Stomach (tissue), 8 donors: ENCODE measurements at regions not wholly inside any gene's neighbourhood (a gene's known extent, or its start where the extent isn't known, plus 50 kb on each side); places are given as distances from the start of the nearest gene placed in this dataset.
A peak's percentile ranks its signal among the peaks of the same experiment; 100 is the strongest.

Experiments
- DNase-seq, 2 donors: peaks; one replicate each; pipeline versions ENCODE4 v3.0.0 to v3.0.0-alpha.2; 2013 to 2019
- H3K27ac ChIP-seq, 5 donors: fragments of 200-600 bp in 4 of 5; sonication (generic) in 4 of 5; one replicate each; pipeline ENCODE4 v1.5.1; 2013 to 2019; ENCODE audit warnings: mild to moderate bottlenecking in 1 of 5, moderate library complexity in 1 of 5
- H3K27me3 ChIP-seq, 3 donors: fragments of 200-600 bp; sonication (generic); one replicate each; pipeline ENCODE4 v1.5.1; 2017 to 2019; ENCODE audit warnings: mixed run types in 1 of 3
- H3K36me3 ChIP-seq, 4 donors: fragments of 200-600 bp; sonication (generic); 1 replicate in 3 of 4; 2 replicates in 1 of 4; pipeline ENCODE4 v1.5.1; 2016 to 2019
- H3K4me1 ChIP-seq, 4 donors: fragments of 200-600 bp; sonication (generic); one replicate each; pipeline ENCODE4 v1.5.1; 2016 to 2019
- H3K4me3 ChIP-seq, 4 donors: fragments of 200-600 bp; sonication (generic) in 3 of 4; one replicate each; pipeline ENCODE4 v1.5.1; 2016 to 2019; ENCODE audit warnings: mild to moderate bottlenecking in 1 of 4
- H3K9me3 ChIP-seq, 4 donors: fragments of 200-600 bp; sonication (generic); one replicate each; pipeline ENCODE4 v1.5.1; 2016 to 2019
- EP300 ChIP-seq: sonication (generic); formaldehyde crosslinking; IDR thresholded peaks from one replicate; pipeline ENCODE4 v1.6.1; 2017; ENCODE audit warnings: antibody characterized with exemption
- POLR2A ChIP-seq, 4 donors: fragments of 450-650 bp; IDR thresholded peaks; one replicate each; pipeline ENCODE4 v1.6.1; 2016; ENCODE audit warnings: antibody characterized with exemption in 4 of 4, control low read depth in 2 of 4, mild to moderate bottlenecking in 1 of 4, moderate library complexity in 1 of 4
- POLR2AphosphoS5 ChIP-seq, 3 donors: sonication (generic); formaldehyde crosslinking; IDR thresholded peaks; one replicate each; pipeline ENCODE4 v1.6.1; 2016; ENCODE audit warnings: antibody characterized with exemption in 3 of 3
- WGBS, 5 donors: extraction: QIAGEN DNeasy Blood & Tissue Kit in 3 of 5; methylation state at CpG; one replicate each; pipeline versions ENCODE4 v1.1.5 to v1.1.7; 2013 to 2018; 5-methylcytosine and 5-hydroxymethylcytosine counted together
- intact Hi-C: fragments of 100-400 bp; cut with DNase I; formaldehyde crosslinking; loops from one replicate; pipeline ENCODE4 v1.15.1; 2023; ENCODE audit warnings: low total_unique reads
- TF ChIP-seq, protein P1 (sequence below), 7 experiments: fragments of 450-650 bp in 4 of 7; fragments of 200-600 bp in 3 of 7; sonication (generic) in 3 of 7; IDR thresholded peaks; one replicate each; pipeline ENCODE4 v1.5.1; 2016 to 2019; ENCODE audit warnings: antibody characterized with exemption in 7 of 7, control low read depth in 2 of 7, mild to moderate bottlenecking in 1 of 7
- donor health status: healthy with polysubstance abuse.
- donor health status: Bipolar disorder and iron deficiency.
- donor health status: healthy.

DNA sequence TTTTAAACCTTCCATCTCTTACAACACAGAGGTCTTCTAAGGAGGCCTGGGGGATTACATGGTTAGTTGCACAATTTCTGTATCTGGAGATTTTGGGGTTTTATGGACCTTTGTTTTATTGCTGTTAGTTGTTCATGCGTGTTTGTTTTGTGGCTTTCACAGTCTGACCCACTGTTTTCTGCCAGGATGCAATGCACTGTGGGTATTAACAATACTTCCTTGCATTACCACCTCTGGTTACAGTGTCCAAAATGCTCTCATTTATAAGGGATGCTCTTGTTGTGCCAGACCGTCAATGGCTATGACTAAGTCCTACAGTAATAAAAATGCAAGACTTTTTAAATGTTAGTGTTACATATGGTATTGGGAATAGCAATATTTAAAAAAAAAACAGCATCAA lies 730.2 kb downstream of the KCTD8 start:
- Histone ChIP-seq H3K4me1 (no peaks in the 10 kb centered on the region), H3K9me3 (peaks cover 0 to 4% (median 0%) of the 10 kb centered on the region in 4 donors), H3K27ac (no peak overlapping the region), H3K36me3 (no peaks in the 10 kb centered on the region), H3K27me3 (no peaks in the 10 kb centered on the region), H3K4me3 (no peak overlapping the region)
- WGBS, 5 donors: 78 to 90% (median 83%) methylated on average over 2 of the region's 2 CpGs
- TF ChIP-seq EP300 (no peak), POLR2A (IDR thresholded peaks at IDR 0.05) (no peak), POLR2AphosphoS5 (IDR thresholded peaks at IDR 0.05) (no peak)
- TF ChIP-seq, protein P1, sequence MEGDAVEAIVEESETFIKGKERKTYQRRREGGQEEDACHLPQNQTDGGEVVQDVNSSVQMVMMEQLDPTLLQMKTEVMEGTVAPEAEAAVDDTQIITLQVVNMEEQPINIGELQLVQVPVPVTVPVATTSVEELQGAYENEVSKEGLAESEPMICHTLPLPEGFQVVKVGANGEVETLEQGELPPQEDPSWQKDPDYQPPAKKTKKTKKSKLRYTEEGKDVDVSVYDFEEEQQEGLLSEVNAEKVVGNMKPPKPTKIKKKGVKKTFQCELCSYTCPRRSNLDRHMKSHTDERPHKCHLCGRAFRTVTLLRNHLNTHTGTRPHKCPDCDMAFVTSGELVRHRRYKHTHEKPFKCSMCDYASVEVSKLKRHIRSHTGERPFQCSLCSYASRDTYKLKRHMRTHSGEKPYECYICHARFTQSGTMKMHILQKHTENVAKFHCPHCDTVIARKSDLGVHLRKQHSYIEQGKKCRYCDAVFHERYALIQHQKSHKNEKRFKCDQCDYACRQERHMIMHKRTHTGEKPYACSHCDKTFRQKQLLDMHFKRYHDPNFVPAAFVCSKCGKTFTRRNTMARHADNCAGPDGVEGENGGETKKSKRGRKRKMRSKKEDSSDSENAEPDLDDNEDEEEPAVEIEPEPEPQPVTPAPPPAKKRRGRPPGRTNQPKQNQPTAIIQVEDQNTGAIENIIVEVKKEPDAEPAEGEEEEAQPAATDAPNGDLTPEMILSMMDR (IDR thresholded peaks at IDR 0.05): no peak
- DNase-seq: no peak
- intact Hi-C loops: no loop called here

DNA sequence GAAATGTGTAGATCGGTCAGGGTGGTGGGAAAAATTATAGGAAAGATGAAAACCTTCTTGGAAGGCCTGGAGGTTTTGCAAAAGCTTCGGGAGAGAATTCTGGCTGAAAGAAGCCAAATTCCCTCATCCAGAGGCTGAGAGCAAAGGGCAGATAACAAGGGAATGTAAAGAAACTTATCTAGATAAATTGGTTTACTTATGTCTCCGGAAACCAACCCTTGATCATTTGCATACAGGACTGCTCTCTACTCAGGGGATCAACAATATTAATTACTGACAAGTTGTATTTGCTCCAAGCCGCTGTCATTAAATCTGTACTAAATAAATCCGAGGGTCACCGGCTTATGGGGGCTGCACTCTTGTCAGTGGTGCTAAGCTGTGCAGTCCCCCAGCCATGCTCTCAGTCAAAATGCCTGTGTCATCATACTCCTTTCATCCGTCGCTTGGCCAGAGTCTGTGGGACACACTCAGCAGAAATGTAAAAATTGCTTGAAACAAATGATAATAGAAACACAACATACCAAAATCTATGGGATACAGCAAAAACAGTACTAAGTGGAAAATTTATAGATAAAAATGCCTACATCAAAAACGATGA lies 715.7 kb downstream of the KCTD8 start:
- H3K27ac ChIP-seq: no peak overlapping the region
- no peak overlapping the region for H3K4me3 ChIP-seq
- H3K9me3 ChIP-seq: peaks cover 0 to 4% (median 2%) of the 10 kb centered on the region in 4 donors
- peaks cover 0 to 12% (median 2%) of the 10 kb centered on the region in 4 donors for H3K4me1 ChIP-seq
- H3K27me3 ChIP-seq: no peaks in the 10 kb centered on the region
- peak in 1 of 2 donors; percentile 6 for DNase-seq
- intact Hi-C loops: no loop called here
- no peaks in the 10 kb centered on the region for H3K36me3 ChIP-seq
- 35 to 45% (median 40%) methylated on average over 9 of the region's 9 CpGs for WGBS, 5 donors
- TF ChIP-seq POLR2A (IDR thresholded peaks at IDR 0.05) (no peak), EP300 (no peak), POLR2AphosphoS5 (IDR thresholded peaks at IDR 0.05) (no peak)
- TF ChIP-seq, protein P1 (IDR thresholded peaks at IDR 0.05): no peak

DNA sequence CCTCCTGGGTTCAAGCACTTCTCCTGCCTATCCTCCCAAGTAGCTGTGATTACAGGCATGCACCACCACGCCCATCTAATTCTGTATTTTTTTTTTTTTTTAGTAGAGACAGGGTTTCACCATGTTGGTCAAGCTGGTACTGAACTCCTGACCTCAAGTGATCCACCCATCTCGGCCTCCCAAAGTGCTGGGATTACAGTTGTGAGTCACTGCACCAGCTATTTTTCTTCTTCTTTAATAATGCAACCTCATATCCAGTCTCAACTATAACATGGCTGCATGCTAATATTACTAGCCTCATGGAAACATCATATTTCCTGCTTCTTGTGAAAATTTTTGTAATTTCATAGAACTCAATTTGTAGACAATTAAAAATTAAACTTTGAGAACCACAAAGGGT lies 706.5 kb downstream of the KCTD8 start:
- intact Hi-C loops: no loop called here
- H3K36me3 ChIP-seq: no peaks in the 10 kb centered on the region
- 58 to 82% (median 76%) methylated on average over 2 of the region's 2 CpGs for WGBS, 5 donors

DNA sequence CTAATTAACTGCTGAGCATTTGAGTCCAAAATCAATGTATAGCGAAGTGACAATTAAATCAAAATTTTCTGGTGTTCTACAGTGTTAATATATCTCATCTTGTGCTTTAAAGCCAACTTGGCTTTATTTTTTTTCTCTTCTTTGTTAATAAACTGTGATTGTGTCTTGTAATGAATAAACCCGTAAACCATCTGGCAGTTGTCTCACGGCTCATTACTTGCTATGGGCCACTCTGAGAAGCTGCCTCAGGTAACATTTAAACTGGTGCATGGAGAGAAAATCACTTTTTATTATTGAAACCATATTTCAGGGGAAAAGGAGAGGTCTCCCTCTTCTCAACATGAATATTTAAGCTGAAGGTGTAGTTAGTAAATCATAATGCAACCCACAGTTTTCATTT lies 694.0 kb downstream of the KCTD8 start:
- intact Hi-C loops: no loop called here
- Histone ChIP-seq H3K27me3 (no peaks in the 10 kb centered on the region), H3K27ac (no peak overlapping the region), H3K4me3 (no peak overlapping the region), H3K9me3 (no peaks in the 10 kb centered on the region), H3K4me1 (peaks cover 0 to 7% (median 0%) of the 10 kb centered on the region in 4 donors), H3K36me3 (no peaks in the 10 kb centered on the region)
- WGBS, 5 donors: 82 to 93% (median 90%) methylated on average over 3 of the region's 3 CpGs
- TF ChIP-seq, protein P1 (IDR thresholded peaks at IDR 0.05): no peak
- TF ChIP-seq POLR2A (IDR thresholded peaks at IDR 0.05) (no peak), EP300 (no peak), POLR2AphosphoS5 (IDR thresholded peaks at IDR 0.05) (no peak)
- peak in 1 of 2 donors; percentile 10 for DNase-seq

More for the DNA sequence above, 706.5 kb downstream of the KCTD8 start:
- no peaks in the 10 kb centered on the region for H3K9me3 ChIP-seq
- H3K4me3 ChIP-seq: no peak overlapping the region
- TF ChIP-seq POLR2AphosphoS5 (IDR thresholded peaks at IDR 0.05) (no peak), POLR2A (IDR thresholded peaks at IDR 0.05) (no peak)
- no peak overlapping the region for H3K27ac ChIP-seq
- H3K4me1 ChIP-seq: no peaks in the 10 kb centered on the region
- H3K27me3 ChIP-seq: no peaks in the 10 kb centered on the region
- DNase-seq: no peak

DNA sequence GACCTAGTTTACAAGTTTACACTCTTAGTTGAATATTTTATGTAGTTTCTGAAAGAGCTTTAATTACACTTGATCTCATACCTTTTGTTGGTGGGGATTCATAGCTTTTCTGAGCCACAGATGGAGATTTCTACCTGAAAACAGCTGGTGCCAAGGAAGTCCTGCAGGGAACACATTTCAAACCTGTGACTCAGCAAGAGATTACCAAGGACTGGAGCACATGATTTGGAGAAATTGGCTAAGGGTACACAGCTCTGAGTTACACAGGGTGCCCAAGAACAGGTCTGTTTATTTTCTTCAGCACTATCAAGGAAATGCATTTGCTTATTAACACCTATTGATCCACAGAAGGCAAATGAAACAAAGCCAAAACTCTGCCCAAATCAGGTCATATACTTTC lies 691.5 kb downstream of the KCTD8 start:
- TF ChIP-seq POLR2AphosphoS5 (IDR thresholded peaks at IDR 0.05) (peak in 2 of 3 donors; percentile 45 to 85), POLR2A (IDR thresholded peaks at IDR 0.05) (no peak)
- peak; percentile 38 to 67 for DNase-seq
- Histone ChIP-seq H3K27me3 (no peaks in the 10 kb centered on the region), H3K4me1 (peaks cover 0 to 7% (median 0%) of the 10 kb centered on the region in 4 donors), H3K9me3 (no peaks in the 10 kb centered on the region), H3K27ac (peak overlapping the region in 4 of 5 donors; percentile 23 to 48 (median 34)), H3K4me3 (no peak overlapping the region), H3K36me3 (no peaks in the 10 kb centered on the region)
- intact Hi-C loops: no loop called here
